ENCODE measurements at regions not wholly inside any gene's neighbourhood (a gene's known extent, or its start where the extent isn't known, plus 50 kb on each side); places are given as distances from the start of the nearest gene placed in this dataset.

DNA sequence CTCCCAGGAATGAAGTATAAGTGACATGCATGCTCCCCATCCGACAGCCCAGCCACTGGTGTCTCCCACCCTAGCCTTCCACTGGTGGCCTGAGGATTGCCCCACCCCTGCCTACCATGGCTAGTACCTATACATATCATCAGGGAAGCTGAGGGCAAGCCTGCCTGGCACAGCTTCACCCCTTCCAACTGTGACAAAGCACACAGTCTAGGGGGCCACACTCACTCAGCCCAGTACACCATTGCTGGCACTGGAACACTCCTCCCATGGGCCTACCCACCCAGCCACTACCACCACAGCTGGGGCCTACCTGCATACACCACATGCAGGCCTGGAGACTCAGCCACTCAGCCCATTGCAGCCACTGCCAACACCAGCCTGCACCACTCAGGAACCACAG, 393.1 kb upstream of the STEAP1 start:
- no peaks in the 10 kb centered on the region for H3K79me2 ChIP-seq (ENCODE audit: control insufficient read depth, insufficient read depth, low read length, unreplicated experiment)
- H3K27ac ChIP-seq (ENCODE audit: low read depth, low read length) = no peak overlapping the region
- no peaks in the 10 kb centered on the region for H3K27me3 ChIP-seq (ENCODE audit: insufficient read depth, low read length)
- H2AFZ ChIP-seq (ENCODE audit: low read length, unreplicated experiment) = no peak overlapping the region
- H3K36me3 ChIP-seq (ENCODE audit: insufficient read depth, low read length) = no peaks in the 10 kb centered on the region
- no peak overlapping the region for H3K4me3 ChIP-seq (ENCODE audit: low read depth, low read length)
- no peaks in the 10 kb centered on the region for H3K4me1 ChIP-seq (ENCODE audit: control insufficient read depth, insufficient read depth, low read length, unreplicated experiment)

DNA sequence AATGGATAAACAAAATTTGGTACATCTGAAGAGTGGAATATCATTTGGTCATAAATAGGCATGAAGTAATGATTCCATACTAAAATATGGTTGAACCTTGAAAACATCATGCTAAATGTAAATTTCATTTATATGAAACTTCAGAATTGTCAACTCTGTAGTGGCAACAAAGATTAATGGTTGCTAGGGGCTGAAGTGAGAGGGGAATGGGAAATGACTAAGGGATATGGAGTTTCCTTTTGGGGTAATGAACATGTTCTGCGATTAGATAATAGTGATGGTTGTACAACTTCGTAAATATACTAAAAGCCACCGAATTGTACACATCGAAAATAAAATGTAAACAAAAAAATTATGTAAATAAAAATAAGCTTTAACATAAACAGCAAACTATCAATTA, 384.1 kb upstream of the STEAP1 start:
- no peak overlapping the region for H2AFZ ChIP-seq (ENCODE audit: low read length, unreplicated experiment)
- H3K4me1 ChIP-seq (ENCODE audit: control insufficient read depth, insufficient read depth, low read length, unreplicated experiment) = no peaks in the 10 kb centered on the region
- no peaks in the 10 kb centered on the region for H3K79me2 ChIP-seq (ENCODE audit: control insufficient read depth, insufficient read depth, low read length, unreplicated experiment)
- H3K4me3 ChIP-seq (ENCODE audit: low read depth, low read length) = no peak overlapping the region
- no peak overlapping the region for H3K27ac ChIP-seq (ENCODE audit: low read depth, low read length)
- no peaks in the 10 kb centered on the region for H3K27me3 ChIP-seq (ENCODE audit: insufficient read depth, low read length)
- no peaks in the 10 kb centered on the region for H3K36me3 ChIP-seq (ENCODE audit: insufficient read depth, low read length)

DNA sequence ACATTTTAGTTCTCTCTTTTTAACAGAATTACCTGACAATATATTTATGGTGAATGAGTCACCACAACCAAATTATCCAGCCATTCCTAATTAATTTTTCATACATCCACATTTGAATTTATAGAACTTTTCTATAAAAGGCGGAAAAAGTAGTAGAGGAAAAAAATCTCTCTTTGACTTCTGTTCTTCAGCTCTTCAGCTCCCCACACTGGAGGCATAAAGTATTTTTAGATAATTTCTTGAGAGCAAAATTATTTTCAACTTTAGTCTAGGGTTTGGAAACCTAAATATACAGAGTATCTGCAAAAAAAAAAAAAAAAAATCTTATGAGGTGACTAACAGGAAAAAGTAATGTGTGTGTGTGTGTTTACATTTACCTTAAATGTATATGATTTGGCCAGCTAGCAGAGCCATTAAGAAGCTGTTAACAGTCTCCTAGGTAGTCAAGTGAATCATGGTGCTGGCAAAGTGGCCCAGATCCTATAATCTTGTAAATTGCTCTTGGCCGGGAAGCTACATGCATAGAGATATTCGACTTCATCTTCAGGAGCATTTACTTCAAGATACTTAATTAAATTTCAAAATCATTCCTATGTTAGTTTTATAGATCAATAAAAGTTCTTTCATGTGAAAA, 383.1 kb upstream of the STEAP1 start:
- no peaks in the 10 kb centered on the region for H3K36me3 ChIP-seq (ENCODE audit: insufficient read depth, low read length)
- no peak overlapping the region for H3K27ac ChIP-seq (ENCODE audit: low read depth, low read length)
- H3K79me2 ChIP-seq (ENCODE audit: control insufficient read depth, insufficient read depth, low read length, unreplicated experiment) = no peaks in the 10 kb centered on the region
- no peak overlapping the region for H3K4me3 ChIP-seq (ENCODE audit: low read depth, low read length)
- H3K4me1 ChIP-seq (ENCODE audit: control insufficient read depth, insufficient read depth, low read length, unreplicated experiment) = no peaks in the 10 kb centered on the region
- no peaks in the 10 kb centered on the region for H3K27me3 ChIP-seq (ENCODE audit: insufficient read depth, low read length)
- no peak overlapping the region for H2AFZ ChIP-seq (ENCODE audit: low read length, unreplicated experiment)

DNA sequence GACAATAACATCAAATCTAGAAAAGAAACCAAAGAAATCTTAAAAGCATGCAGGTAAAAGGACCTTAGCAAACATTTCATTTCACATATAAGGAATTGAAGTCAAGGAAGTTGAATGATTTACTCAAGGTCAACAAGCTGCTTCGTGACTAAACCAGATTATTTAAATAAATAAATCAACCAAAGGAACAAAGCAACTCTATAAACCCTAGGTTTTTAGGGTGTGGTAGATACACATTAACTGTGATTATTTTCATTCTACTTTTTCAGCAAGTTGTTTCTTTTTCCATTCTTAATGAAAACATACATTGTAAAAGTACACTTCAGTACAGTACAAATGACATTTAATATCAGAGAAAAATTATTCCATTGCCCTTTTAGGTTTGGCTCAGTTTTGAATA, 382.0 kb upstream of the STEAP1 start:
- no peaks in the 10 kb centered on the region for H3K4me1 ChIP-seq (ENCODE audit: control insufficient read depth, insufficient read depth, low read length, unreplicated experiment)
- no peak overlapping the region for H3K27ac ChIP-seq (ENCODE audit: low read depth, low read length)
- no peaks in the 10 kb centered on the region for H3K27me3 ChIP-seq (ENCODE audit: insufficient read depth, low read length)
- no peaks in the 10 kb centered on the region for H3K36me3 ChIP-seq (ENCODE audit: insufficient read depth, low read length)
- no peak overlapping the region for H2AFZ ChIP-seq (ENCODE audit: low read length, unreplicated experiment)
- no peaks in the 10 kb centered on the region for H3K79me2 ChIP-seq (ENCODE audit: control insufficient read depth, insufficient read depth, low read length, unreplicated experiment)
- no peak overlapping the region for H3K4me3 ChIP-seq (ENCODE audit: low read depth, low read length)

DNA sequence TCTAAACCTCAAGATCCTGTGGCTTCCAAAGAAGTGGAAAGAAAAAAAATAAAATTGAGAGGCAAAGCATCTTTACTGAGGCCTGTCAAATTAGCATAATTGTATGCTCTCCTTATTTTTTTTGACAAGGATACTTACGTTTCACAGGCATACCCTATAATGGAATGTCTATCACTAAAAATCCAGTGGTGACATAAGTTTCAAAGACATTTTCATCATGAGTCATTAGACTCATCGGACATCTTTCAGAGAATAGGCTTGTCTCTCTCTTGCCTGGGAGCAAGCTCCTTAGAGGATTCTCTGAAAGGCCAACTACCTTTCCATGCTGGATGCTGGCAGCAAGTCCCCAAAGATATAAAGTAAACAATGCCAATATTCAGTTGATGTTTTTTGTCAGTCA, 380.7 kb upstream of the STEAP1 start:
- Histone ChIP-seq H3K27ac (ENCODE audit: low read depth, low read length) (no peak overlapping the region), H2AFZ (ENCODE audit: low read length, unreplicated experiment) (no peak overlapping the region), H3K27me3 (ENCODE audit: insufficient read depth, low read length) (no peaks in the 10 kb centered on the region), H3K4me1 (ENCODE audit: control insufficient read depth, insufficient read depth, low read length, unreplicated experiment) (no peaks in the 10 kb centered on the region), H3K79me2 (ENCODE audit: control insufficient read depth, insufficient read depth, low read length, unreplicated experiment) (no peaks in the 10 kb centered on the region), H3K36me3 (ENCODE audit: insufficient read depth, low read length) (no peaks in the 10 kb centered on the region), H3K4me3 (ENCODE audit: low read depth, low read length) (no peak overlapping the region)

DNA sequence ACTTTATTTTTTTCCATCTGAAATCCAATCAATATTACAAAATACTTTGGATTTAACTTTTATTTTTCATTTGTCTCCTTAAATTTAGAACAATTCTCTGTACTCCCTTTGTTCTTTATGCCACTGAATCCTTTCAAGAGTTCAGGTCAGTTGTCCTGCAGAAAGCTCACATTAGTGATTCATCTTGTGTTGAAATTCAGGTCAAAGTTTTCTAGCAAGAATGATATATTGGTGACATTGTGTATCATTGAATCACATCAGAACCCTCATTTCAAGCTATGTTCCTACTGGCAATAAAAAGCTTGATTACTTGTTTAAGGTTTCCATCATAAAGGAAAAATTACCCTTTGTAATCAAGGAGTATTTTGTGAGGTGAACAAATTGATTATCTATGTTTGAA, 378.8 kb upstream of the STEAP1 start:
- Histone ChIP-seq H3K36me3 (ENCODE audit: insufficient read depth, low read length) (no peaks in the 10 kb centered on the region), H3K27me3 (ENCODE audit: insufficient read depth, low read length) (no peaks in the 10 kb centered on the region), H3K27ac (ENCODE audit: low read depth, low read length) (no peak overlapping the region), H3K4me3 (ENCODE audit: low read depth, low read length) (no peak overlapping the region), H3K79me2 (ENCODE audit: control insufficient read depth, insufficient read depth, low read length, unreplicated experiment) (no peaks in the 10 kb centered on the region), H3K4me1 (ENCODE audit: control insufficient read depth, insufficient read depth, low read length, unreplicated experiment) (no peaks in the 10 kb centered on the region), H2AFZ (ENCODE audit: low read length, unreplicated experiment) (no peak overlapping the region)

DNA sequence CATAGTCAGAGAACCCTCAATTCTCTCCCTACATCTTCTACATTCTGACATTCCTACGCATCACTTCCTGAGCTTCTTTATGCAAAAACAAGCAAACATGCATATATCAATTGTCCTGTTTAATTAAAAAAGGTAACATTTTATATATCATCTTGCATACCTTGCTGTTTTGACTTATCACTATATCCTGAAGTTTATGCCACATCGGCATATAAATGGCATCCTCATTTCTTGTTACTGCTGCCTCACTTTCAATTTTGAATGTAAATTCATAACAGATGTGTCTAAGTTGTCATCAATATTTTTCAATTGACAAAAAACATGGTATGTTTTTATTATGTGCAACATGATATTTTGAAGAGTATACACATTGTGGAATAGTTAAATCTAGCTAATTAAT, 377.3 kb upstream of the STEAP1 start:
- no peaks in the 10 kb centered on the region for H3K79me2 ChIP-seq (ENCODE audit: control insufficient read depth, insufficient read depth, low read length, unreplicated experiment)

DNA sequence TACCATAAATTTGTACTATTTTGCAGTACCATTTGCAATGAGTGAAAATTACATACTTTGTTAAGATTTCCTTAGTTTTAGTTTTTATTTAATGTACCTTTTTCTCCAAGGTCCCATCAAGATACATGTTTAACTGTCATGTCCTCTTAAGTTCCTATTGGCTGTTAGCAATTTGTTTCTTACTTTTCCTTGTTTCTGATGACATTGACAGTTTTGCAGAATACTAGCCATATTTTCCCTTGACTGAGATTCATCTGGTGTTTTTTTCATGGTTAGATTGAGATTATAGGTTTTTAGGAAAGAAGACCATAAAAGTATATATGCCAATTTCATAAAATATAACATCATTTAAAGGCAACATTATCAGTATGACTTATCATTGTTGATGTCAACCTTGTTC, 376.8 kb upstream of the STEAP1 start:
- Histone ChIP-seq H2AFZ (ENCODE audit: low read length, unreplicated experiment) (no peak overlapping the region), H3K36me3 (ENCODE audit: insufficient read depth, low read length) (no peaks in the 10 kb centered on the region), H3K4me3 (ENCODE audit: low read depth, low read length) (no peak overlapping the region), H3K79me2 (ENCODE audit: control insufficient read depth, insufficient read depth, low read length, unreplicated experiment) (no peaks in the 10 kb centered on the region), H3K27me3 (ENCODE audit: insufficient read depth, low read length) (no peaks in the 10 kb centered on the region), H3K27ac (ENCODE audit: low read depth, low read length) (no peak overlapping the region), H3K4me1 (ENCODE audit: control insufficient read depth, insufficient read depth, low read length, unreplicated experiment) (no peaks in the 10 kb centered on the region)

More for the DNA sequence above, 377.3 kb upstream of the STEAP1 start:
- Histone ChIP-seq H2AFZ (ENCODE audit: low read length, unreplicated experiment) (no peak overlapping the region), H3K4me3 (ENCODE audit: low read depth, low read length) (no peak overlapping the region), H3K36me3 (ENCODE audit: insufficient read depth, low read length) (no peaks in the 10 kb centered on the region), H3K27ac (ENCODE audit: low read depth, low read length) (no peak overlapping the region), H3K27me3 (ENCODE audit: insufficient read depth, low read length) (no peaks in the 10 kb centered on the region), H3K4me1 (ENCODE audit: control insufficient read depth, insufficient read depth, low read length, unreplicated experiment) (no peaks in the 10 kb centered on the region)

DNA sequence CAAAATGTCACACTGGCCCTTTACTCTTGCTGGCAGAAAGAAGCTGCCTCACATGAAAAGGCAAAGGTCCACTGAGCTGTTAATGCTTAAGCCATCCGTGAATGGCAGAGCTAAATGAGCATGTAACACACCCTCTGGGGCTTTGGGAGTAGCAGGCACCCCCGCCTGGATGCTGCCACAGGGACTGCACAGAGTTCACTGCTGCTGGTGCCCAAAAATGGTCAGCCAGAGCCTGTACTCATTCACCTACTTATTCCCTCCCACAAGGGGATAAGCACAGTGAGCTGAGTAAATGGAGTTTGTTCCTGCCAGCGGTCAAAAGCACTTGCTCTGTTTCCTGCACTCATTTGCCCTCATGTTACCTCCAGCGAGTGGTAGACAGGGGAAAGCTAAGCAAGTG, 374.0 kb upstream of the STEAP1 start:
- Histone ChIP-seq H3K27me3 (ENCODE audit: insufficient read depth, low read length) (no peaks in the 10 kb centered on the region), H3K27ac (ENCODE audit: low read depth, low read length) (no peak overlapping the region), H3K4me1 (ENCODE audit: control insufficient read depth, insufficient read depth, low read length, unreplicated experiment) (no peaks in the 10 kb centered on the region), H3K36me3 (ENCODE audit: insufficient read depth, low read length) (no peaks in the 10 kb centered on the region), H3K4me3 (ENCODE audit: low read depth, low read length) (no peak overlapping the region), H3K79me2 (ENCODE audit: control insufficient read depth, insufficient read depth, low read length, unreplicated experiment) (no peaks in the 10 kb centered on the region), H2AFZ (ENCODE audit: low read length, unreplicated experiment) (no peak overlapping the region)

DNA sequence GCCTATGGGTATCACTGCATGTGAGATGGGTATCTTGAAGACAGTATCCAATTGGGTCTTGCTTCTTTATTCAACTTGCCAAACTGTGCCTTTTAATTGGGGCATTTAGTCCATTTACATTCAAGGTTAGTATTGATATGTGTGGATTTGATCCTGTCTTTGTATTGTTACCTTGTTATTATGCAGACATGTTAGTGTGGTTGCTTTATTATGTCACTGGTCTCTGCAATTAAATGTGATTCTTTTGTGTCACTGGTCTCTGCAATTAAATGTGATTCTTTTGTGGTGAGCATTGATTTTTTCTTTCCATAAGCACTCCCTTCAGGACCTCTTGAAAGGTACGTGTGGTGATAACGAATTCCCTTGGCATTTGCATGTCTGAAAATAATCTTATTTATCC, 357.8 kb upstream of the STEAP1 start:
- Histone ChIP-seq H3K36me3 (ENCODE audit: insufficient read depth, low read length) (no peaks in the 10 kb centered on the region), H3K79me2 (ENCODE audit: control insufficient read depth, insufficient read depth, low read length, unreplicated experiment) (no peaks in the 10 kb centered on the region), H2AFZ (ENCODE audit: low read length, unreplicated experiment) (no peak overlapping the region), H3K4me1 (ENCODE audit: control insufficient read depth, insufficient read depth, low read length, unreplicated experiment) (no peaks in the 10 kb centered on the region), H3K27ac (ENCODE audit: low read depth, low read length) (no peak overlapping the region), H3K27me3 (ENCODE audit: insufficient read depth, low read length) (no peaks in the 10 kb centered on the region), H3K4me3 (ENCODE audit: low read depth, low read length) (no peak overlapping the region)

DNA sequence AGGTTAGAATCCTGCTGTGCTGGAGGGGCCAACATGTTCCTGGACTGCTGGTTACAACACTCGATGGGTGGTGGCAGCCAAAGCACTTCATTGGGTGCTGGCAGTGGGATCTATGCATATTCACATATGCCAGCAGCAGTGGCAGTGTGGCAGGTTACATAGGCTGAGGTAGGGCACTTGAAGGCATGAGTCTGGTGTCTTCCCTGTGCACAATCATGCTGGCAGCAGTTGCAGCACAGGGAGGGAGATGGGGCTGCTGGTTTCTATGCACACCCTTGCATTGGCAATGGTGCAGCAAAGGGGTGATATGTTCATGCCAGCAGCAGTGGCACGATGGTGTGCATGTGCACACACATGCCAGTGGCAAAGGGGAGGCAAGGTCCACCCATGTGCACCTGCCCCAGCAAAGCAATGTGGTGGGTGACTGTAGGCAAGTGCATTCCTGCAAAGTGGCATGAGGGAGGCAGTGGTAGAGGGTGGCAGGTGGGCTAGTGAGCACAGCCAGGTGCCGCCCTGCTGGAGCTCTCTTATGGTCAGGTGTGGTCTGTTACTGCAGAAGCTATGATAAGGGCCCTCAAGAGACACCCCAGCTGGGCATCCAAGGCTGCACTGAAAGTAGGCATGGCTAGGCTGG, 356.2 kb upstream of the STEAP1 start:
- Histone ChIP-seq H3K27ac (ENCODE audit: low read depth, low read length) (no peak overlapping the region), H3K4me1 (ENCODE audit: control insufficient read depth, insufficient read depth, low read length, unreplicated experiment) (no peaks in the 10 kb centered on the region), H3K36me3 (ENCODE audit: insufficient read depth, low read length) (no peaks in the 10 kb centered on the region), H3K27me3 (ENCODE audit: insufficient read depth, low read length) (no peaks in the 10 kb centered on the region), H2AFZ (ENCODE audit: low read length, unreplicated experiment) (no peak overlapping the region), H3K4me3 (ENCODE audit: low read depth, low read length) (no peak overlapping the region), H3K79me2 (ENCODE audit: control insufficient read depth, insufficient read depth, low read length, unreplicated experiment) (no peaks in the 10 kb centered on the region)
